HuH-7 (cell line): ENCODE measurements at regions not wholly inside any gene's neighbourhood (a gene's known extent, or its start where the extent isn't known, plus 50 kb on each side); places are given as distances from the start of the nearest gene placed in this dataset.
"Not testable (repeated sequence)": the region's sequence is repeated elsewhere in the genome, so short reads cannot be mapped to it uniquely, and the experiment has no call there.

Source experiments
- DNase-seq: peaks from one replicate; pipeline ENCODE4 v3.0.0; 2011; ENCODE audit warnings: low spot score

DNA sequence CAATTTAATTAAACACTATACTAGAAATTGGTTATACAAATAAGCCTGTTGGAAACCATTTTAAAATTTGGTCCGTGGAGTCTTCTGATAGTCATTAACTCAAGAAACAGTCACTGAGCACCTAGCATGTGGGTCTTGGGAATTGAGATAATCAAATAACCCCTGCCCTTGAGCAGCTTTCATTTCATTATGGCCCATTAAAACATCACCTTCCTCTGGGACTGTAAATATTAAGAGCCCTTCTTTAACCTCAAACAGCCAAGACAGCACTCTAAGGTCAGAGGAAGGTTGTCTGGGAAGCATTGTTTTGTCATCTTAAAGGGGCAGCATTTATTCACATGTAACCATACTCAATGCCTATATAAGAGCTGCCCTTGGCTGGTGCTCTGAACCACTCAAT is 610.3 kb upstream of the USP24 start:
- no peak for DNase-seq

DNA sequence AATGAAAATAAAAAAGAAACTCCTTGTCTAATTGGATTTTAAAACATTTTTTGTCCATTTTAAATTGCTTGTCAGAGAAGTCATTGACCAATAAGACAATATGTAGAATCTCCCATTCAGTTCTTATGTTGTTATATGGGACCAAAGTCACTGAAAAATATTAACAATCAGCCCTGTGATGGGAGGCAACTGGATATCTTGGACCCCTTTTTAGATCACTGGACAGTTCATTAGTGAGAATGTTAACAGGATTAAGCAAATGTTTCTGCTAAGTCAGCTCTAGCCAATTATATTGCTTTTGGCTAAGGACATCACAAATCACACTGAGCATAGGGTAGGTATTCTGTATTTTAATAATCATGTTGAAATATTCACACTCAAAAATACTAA is 609.1 kb upstream of the USP24 start:
- DNase-seq: no peak

DNA sequence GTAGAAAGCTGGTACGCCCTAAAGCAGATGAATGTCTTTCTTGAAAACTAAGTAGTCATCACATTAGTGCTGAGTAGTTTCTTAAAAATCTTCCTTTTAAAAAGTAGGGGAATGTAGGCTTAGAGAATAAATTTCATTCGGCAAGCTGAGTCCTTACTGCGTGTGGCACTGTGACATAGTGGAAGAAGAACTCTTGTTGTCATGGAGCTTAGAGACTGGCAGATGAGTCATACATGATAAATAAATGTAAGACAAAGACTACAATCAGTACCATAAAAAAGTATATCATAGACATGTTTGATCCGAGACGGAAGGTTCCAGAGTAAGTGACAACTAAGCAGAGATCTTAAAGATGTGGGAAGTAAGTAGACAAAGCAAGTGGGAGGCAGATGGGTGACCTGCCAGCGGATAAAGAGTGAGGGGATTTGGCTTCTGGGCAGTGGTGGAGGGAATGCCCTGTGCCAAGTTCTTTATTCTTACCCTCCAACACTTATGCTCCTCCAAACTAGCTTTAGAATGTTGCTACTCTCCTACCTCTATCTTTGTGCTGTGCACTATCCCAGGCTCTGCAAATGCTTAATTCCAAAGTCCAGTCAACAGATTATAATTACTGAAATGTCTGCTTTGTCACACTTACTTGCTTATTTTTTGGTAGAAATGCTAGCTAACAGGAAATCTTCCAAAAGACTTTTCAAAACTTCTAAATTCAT is 608.5 kb upstream of the USP24 start:
- no peak for DNase-seq

DNA sequence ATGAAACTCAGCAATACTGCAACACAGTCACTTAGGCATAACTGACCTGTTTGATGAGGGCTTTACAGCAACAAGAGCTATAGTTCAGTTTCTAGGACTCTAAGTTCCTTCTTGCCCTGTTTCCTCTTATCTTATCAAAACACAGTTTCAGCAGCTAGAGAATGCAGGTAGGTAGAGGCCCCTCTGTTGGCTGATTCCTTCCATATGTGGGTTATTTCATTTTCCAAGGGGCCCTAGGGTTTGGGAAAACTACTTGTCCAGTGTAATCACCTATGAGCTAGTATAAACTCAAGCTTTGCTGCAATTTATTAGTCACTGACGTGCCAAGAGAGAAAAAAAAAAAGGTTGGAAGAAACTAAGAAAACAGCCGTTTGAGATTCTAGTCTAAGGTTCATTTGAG is 607.7 kb upstream of the USP24 start:
- no peak for DNase-seq

DNA sequence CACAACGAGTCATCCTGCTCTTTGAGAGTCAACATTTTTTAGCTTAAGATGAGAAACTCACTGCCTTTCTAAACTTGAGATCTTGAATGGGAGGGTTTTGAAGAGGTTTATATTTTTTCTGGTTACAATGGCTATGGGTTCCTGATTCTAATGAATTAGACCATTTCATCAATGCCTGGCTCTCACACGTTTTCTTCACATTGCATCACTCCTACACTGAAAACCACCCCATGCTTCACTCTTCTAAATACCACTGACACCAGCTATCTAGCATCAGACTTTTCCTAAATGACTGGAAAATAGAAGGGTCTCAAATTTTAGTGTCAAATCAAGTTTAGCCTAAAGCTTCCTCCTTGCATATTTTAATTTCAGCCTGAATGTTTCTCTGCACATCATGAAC is 606.1 kb upstream of the USP24 start:
- no peak for DNase-seq

DNA sequence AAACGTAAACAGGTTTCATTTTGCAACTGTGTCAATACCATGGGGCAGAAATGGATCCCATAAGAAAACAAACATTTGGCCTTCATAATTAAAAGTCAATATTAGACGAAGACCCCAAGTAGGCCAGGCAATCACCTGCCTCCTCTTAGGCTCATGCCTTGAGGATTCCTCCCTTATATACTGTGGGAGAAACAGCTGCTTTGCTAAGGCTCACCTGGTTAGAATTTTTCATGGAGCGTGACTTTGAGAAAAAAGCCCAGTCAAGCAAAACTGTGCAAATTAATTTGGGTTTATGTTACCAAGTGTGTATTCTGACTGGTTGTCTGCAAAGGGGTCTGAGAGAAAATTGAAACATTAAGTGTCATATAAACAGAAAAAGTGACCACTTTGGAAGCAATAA is 605.3 kb upstream of the USP24 start:
- DNase-seq: no peak

DNA sequence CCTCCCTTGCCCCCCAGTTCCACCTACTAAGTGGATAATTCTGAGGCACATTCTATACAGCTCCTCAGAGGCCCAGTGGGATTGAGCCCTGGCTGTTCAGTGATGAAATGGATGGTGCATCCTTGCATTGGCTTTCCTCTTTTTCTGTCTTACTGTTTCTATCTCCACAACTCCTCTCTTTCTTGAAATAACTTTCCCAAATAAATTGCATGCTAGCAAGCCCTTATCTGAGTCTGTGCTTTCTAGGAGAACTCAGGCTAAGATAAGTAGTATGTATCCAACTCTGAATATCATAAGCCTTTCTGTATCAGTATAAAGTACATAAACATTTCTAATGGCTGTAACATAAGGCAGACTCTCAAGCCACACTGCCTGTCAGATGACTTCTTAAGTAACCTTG is 603.8 kb upstream of the USP24 start:
- DNase-seq: no peak

DNA sequence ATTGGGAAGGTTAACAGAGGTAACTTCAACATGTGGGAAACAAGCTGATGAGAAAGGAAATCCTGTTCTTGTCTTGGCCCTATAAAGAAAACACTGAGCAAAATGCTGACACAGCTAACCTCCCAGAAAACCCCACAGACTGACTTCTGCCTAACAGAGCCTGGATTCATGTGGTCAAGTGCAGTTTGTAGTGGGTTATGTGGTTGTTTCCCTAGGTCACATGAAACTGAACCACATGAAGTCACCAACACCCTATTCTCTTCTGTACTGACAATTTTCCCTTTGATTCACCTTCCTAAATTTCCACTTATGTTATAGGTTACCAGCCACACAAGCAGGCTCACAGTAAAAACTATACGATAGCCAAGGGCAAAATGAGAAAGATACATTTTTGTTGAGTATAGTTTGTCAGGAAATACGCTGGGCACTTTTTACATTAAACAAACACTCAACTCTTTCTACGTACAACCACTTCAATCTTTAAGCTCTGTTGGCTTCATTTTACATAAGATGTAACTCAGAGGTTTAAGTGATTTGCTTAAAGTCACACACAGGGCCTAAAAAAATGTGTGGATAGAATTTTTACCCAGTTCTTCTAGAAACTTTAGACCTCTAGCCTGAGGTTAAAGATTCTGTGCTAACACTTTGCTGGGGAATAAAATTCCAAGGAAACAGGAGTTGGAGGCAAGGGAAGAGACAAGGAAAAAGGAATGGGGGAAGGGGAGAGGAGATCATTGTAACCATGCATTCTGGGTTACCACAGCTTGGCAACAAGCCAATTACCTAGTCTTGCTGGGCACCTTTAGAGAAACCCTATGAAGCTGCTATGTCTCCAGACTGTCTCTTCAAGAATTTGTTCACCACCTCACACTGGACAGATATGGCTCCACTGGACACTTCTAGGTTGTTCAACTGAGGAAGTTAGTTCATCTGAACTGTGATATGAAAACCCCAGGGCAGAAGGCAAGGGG is 601.6 kb upstream of the USP24 start:
- DNase-seq: no peak

DNA sequence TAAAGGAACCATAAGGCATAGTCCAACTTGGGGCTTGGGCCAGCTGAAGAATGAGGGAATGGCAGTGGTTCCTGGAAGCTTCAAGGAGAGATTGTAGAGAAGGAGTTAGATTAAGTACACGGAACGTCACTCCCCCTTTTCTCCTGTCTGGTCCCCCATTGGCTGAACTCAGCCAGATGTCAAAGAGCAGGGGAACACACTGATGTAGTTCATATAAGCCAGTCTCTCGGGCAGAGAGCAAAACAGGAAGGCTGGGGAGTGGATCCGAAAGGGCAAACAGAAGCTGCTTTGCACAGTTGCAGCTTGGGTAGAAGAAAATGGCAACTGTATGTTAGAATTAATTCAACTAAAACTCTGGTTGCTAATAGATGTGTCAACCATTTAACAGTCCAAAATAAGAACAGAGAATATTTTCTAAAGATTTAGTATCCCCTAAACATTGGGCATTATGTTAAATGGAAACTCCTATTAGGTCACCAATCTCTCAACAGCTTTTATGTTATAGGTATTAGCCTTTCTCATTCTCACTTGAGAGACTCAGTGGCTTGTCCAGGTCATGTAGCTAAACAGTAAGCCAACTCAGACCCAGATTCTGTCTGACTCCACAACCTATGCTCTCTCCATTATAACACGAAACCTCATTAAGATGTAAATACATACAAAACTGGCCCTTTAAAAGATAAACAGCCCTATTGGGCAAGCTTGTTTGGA is 600.7 kb upstream of the USP24 start:
- DNase-seq: no peak

DNA sequence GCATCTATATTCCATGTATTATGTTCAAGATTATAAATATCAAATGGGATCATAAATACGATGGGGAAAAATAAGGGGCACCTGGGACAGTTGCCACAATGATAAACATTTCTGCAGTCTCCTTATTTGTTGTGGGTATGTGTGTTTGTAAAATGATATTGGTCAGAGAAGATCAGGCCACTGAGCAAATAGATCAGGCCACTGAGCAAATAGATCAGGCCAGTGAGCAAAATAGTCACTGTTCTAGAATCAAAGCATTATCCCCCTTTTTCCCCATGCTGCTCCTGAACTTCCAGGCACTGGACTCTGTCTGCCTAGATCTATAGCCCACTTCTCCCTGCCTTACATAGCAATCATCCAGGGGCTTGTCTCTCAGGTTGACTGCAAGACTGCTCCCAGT is 599.8 kb upstream of the USP24 start:
- no peak for DNase-seq

DNA sequence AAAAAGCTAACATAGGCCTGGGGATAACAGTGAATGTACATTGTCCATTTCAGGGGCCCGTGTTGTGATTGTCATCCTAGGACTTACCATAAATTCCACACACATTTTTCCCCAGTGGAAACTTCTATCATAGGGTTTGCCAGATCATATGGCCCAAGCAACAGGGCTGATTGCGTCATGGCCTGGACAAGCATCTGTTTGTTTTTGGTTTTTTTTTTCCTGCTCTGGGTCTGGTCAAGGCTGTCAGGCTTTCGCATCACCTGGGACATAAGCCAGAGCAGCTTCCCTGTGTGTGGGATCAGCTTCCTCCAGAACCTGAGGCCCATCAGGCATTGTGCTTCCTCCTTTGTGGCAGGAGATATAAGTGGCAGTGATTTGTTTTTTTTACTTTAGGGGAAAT is 598.5 kb upstream of the USP24 start:
- DNase-seq: peak; percentile 22

DNA sequence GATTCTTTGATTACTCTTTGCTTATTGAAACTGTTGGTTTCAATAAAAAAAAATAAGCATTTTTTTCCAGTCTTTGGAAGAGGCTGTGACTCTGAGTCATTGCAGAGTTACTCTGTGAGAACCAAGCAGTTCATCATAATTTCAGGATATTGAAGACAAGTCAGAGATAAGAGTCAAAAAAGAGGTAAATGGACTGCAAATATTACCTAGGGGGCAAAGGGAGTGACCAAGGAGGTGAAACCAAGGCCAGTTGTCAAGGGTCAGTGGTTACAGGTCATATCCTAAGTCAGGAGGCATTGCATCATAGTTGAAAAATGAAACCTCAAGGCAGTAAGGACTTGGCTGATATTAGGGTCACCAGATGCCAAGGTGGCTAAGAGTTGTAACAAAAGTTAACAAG is 597.1 kb upstream of the USP24 start:
- no peak for DNase-seq

DNA sequence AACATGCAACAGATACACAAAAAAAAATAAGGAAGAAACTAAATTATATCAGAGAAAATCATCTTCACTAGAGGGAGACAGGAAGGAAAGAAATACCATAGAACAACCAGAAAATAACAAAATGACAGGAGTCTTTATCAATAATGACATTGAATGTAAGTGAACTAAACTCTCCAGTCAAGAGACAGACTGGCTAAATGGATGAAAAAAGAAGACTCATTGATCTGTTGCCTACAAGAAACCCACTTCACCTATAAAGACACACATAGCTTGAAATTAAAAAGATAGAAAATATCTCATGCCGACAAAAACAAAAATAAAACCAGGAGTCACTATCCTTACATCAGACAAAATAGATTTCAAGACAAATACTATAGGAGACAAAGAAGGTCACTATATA is 593.1 kb upstream of the USP24 start:
- no peak for DNase-seq

DNA sequence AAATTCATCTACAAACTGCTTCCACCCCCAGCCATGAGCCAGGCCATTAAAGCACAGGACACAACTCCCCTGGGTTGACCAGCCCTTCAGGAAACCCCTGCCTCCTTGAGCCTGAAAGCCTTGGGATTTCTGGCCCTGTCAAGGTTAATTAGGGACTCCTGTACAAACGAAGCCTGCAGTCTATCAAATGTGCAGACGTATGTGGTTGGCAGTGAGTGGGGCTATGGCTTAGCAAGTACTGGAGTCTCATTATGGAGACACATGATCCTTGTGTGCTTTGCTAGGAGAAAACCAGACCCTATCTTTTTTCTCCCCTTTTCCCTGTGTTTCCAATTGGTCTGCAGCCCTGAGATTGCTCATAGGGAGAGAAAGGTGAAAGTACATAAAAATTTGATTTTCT is 588.3 kb upstream of the USP24 start:
- no peak for DNase-seq

DNA sequence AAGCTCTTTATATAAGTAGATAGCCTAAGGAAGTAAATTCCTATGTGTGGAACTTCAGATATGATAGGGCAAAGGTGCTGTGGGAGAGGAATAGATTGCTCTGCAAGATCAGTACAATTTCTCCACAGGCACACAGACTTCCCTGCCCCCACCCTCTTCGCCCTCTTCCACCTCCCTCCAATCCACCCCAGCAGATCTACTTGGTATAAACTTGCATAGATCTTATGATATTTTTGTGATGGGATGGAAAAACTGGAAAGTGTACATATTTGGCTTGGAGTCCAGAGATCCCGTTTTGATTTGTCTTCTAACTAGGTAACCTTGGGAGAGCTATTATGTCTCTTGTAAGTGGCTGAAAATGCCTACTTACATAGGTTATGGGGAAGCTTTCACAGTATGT is 586.3 kb upstream of the USP24 start:
- DNase-seq: no peak

DNA sequence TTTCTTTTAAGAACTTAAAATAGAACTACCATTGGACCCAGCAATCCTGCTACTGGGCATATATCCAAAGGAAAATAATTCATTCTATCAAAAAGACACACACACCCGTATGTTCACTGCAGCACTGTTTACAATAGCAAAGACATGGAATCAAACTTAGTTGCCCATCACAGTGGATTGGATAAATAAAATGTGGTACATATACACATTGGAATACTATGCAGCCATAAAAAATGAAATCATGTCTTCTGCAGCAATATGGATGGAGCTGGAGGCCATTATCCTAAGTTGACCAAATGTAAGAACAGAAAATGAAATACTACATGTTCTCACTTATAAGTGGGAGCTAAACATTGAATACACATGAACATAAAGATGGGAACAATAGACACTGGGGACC is 585.3 kb upstream of the USP24 start:
- DNase-seq: no peak

DNA sequence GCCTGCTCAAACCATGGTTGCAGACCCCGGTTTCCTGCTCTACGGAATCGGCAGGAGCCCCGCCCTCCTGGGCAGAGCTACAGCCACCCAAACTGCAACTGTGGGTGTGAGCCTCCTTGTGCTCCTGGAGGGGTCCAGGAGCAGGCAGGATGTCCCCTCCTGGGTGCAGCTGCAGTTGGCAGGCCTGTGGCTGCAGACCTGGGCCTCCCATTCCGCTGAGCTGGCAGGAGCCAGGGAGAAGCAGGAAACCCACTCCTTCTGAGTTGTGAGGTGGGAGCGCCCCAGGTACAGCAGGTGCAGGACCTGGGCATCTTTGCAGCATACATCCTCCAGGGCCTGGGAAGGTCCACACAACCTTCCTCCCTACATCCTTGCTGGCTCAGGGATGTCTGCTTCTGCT is 578.7 kb upstream of the USP24 start:
- no peak for DNase-seq

DNA sequence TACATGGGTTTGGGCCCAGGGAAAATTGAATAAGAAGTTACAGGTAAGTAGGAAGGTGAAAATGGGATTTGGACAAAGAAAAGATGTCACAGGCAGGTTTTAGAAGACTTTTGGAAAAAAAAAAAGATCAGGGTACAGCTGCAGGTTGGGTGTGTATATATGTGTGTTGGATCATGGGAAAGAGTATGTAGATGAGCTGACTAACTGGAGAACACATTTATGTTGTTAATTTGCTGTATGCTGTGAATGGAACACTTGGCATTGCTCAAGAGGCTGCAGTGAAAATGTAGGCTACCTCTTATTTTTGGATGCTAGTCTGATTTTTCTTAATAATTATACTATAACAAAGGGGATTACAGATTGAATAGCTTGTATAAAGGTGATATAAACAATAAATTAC is 577.7 kb upstream of the USP24 start:
- DNase-seq: no peak

DNA sequence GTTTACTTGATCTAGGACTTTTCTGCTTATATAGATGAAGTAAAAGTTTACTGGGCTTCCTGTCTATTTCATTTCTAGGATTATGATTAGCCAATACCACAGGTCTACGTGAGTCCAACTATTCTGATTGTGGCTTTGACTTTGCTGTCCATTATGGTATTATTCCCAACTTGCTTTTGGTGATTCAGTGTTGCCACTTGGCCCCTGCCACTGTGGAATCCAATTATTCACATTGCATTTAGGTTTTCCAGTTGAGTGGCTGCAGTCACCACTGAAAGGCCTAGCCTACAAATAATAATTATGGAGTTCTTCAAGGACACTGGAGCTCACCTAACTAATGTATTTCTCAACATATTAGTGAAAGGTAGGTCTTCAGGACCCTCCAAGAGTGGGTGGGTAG is 574.3 kb upstream of the USP24 start:
- no peak for DNase-seq

DNA sequence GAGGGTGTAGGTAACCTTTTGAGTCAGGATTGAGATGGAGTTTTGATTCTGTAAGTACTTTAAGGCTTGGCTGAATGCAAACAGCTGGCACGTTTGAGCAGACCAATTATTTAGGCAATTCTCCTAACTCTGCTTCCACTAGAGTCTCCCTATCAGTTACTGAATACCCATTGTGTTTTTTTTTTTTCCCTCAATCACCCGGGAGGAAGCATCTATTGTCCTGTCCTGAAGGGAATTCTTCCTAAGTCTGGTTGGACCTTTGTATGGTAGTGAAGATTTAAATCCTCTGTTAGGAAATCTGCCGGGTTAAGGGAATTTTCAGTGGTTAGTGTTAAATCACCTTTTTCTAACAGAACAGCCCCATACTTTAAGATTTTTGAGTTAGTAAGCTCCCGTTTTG is 571.2 kb upstream of the USP24 start:
- DNase-seq: no peak

DNA sequence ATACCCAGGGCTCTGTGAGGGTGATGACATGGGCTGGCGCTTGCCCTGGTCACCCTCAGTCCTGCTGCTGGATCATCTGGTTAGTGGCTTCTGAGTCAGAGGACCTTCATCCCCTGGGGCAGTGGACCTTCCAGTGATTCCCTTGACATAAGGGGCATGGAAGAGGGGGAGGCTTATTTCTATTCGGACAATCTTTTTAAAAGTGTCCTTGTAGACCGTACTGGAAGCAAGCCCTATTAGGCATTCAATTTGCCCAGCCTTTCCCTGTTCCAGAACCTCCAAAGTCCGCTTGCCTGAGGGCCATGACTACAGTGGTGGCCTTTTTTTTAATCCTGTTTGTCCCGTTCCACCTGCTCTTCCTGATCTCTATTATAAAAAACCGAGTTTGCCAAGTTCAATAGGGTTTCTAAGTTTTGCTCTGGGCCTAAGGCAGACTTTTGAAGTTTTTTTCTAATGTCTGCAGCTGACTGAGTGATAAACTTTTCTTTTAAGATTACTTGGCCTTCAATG is 569.8 kb upstream of the USP24 start:
- DNase-seq: not testable (repeated sequence)

DNA sequence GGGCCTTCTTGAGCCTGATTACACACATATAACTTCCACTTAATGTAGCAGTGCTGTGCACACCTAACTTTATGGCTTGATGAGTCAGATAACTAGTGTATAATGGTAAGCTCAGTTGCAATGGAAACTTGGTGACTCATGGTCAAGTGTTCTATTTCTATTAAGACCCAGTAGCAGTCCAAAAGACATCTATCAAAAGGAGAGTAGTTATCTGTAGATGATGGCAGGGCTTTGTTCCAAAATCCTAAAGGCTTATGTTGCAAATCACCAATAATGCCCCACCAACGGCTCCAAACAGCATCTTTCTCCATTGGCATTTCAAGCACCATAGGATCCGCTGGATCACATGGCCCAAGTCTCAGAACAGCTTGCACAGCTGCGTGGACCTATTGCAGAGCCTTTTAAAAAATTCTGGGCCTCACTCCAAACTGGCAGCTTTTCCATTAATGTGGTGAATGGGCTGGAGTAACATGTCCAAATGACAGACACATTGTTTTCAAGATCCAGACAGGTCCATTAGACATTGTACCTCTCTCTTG is 566.8 kb upstream of the USP24 start:
- DNase-seq: no peak
